H1 (cell line): ENCODE measurements at regions not wholly inside any gene's neighbourhood (a gene's known extent, or its start where the extent isn't known, plus 50 kb on each side); places are given as distances from the start of the nearest gene placed in this dataset.

Experiments
- CTCF ChIA-PET: fragments of 300-600 bp; sonication (Branson Sonifier 250); formaldehyde crosslinking; loops from one replicate; lab custom pipeline; 2021; ENCODE audit not compliant: partially characterized antibody; lab: Charles Lee
- POLR2A ChIA-PET: fragments of 300-600 bp; sonication (Branson Sonifier 250); formaldehyde crosslinking; loops from one replicate; lab custom pipeline; 2021; ENCODE audit warnings: inconsistent platforms; ENCODE audit not compliant: partially characterized antibody; lab: Charles Lee
- DNase-seq, 2 experiments: peaks; one replicate each; pipeline versions ENCODE4 v3.0.0 to v3.0.0-alpha.2; 2010 to 2022; ENCODE audit warnings: low spot score in 2 of 2, low read depth in 1 of 2, mixed read lengths in 1 of 2
- FAIRE-seq: peaks from 2 replicates; lab custom pipeline; 2011; peaks lifted over from hg19 to GRCh38; lab: Jason Lieb, UNC
- H2AFZ ChIP-seq: 2 replicates; pipeline ENCODE4 v1.8.1; 2012; ENCODE audit warnings: low read length, inconsistent platforms
- H2AK5ac ChIP-seq: 2 replicates; pipeline ENCODE4 v1.6.1; 2013; ENCODE audit warnings: low read depth, low read length
- H2BK120ac ChIP-seq: replicated peaks from 2 replicates; pipeline ENCODE3; 2013; ENCODE audit warnings: low read depth, low read length, inconsistent platforms
- H2BK12ac ChIP-seq: 2 replicates; pipeline ENCODE4 v1.6.1; 2013; ENCODE audit warnings: low read depth, low read length
- H2BK15ac ChIP-seq: 2 replicates; pipeline ENCODE4 v1.6.1; 2013; ENCODE audit warnings: low read length
- H2BK20ac ChIP-seq: 2 replicates; pipeline ENCODE4 v1.6.1; 2013; ENCODE audit warnings: low read length
- H2BK5ac ChIP-seq: 2 replicates; pipeline ENCODE4 v1.6.1; 2013; ENCODE audit warnings: low read depth, low read length
- H3K14ac ChIP-seq: 2 replicates; pipeline ENCODE4 v1.6.1; 2013; ENCODE audit warnings: inconsistent platforms; ENCODE audit not compliant: insufficient read length
- H3K18ac ChIP-seq: 2 replicates; pipeline ENCODE4 v1.6.1; 2013; ENCODE audit warnings: low read length; ENCODE audit errors: extremely low read depth
- H3K23ac ChIP-seq: 2 replicates; pipeline ENCODE4 v1.6.1; 2013; ENCODE audit warnings: inconsistent platforms; ENCODE audit not compliant: insufficient read length
- H3K23me2 ChIP-seq: 2 replicates; pipeline ENCODE4 v1.6.1; 2013; ENCODE audit warnings: low read depth, low read length
- H3K27ac ChIP-seq: 2 replicates; pipeline ENCODE4 v1.6.1; 2011; ENCODE audit warnings: low read depth, low read length, inconsistent platforms
- H3K27me3 ChIP-seq, 4 experiments: replicated peaks in 1 of 4; 1 replicate in 1 of 4; 2 replicates in 3 of 4; pipeline versions ENCODE4 v1.6.1 to v1.8.1; 2011 to 2013; ENCODE audit warnings: low read length in 3 of 4, mild to moderate bottlenecking in 3 of 4, inconsistent platforms in 2 of 4, mixed read lengths in 2 of 4, moderate library complexity in 1 of 4; ENCODE audit not compliant: control insufficient read depth in 3 of 4, insufficient read depth in 3 of 4; ENCODE audit errors: extremely low read depth in 1 of 4
- H3K36me3 ChIP-seq, 4 experiments: 2 replicates each; pipeline versions ENCODE4 v1.6.1 to v1.8.1; 2011 to 2013; ENCODE audit warnings: mild to moderate bottlenecking in 4 of 4, low read length in 3 of 4, moderate library complexity in 2 of 4, control low read depth in 1 of 4, inconsistent platforms in 1 of 4; ENCODE audit not compliant: insufficient read depth in 4 of 4, control insufficient read depth in 2 of 4
- H3K4ac ChIP-seq: replicated peaks from 2 replicates; pipeline ENCODE3; 2013; ENCODE audit warnings: low read length, low read depth, mixed read lengths, inconsistent platforms; ENCODE audit not compliant: insufficient read length
- H3K4me1 ChIP-seq, 4 experiments: replicated peaks in 1 of 4; 1 replicate in 1 of 4; 2 replicates in 3 of 4; pipeline versions ENCODE4 v1.6.1 to v1.8.1; 2011 to 2013; ENCODE audit warnings: low read length in 3 of 4, inconsistent platforms in 2 of 4, mixed read lengths in 1 of 4; ENCODE audit not compliant: insufficient read depth in 4 of 4, control insufficient read depth in 3 of 4
- H3K4me2 ChIP-seq, 2 experiments: 2 replicates each; pipeline versions ENCODE4 v1.6.1 to v1.8.1; 2011 to 2013; ENCODE audit warnings: low read depth in 2 of 2, low read length in 2 of 2, control low read depth in 1 of 2, inconsistent platforms in 1 of 2, mild to moderate bottlenecking in 1 of 2; ENCODE audit not compliant: insufficient read depth in 1 of 2
- H3K4me3 ChIP-seq, 4 experiments: fragments of 200-600, 300-600 bp in 1 of 4; sonication (generic), shearing (Covaris generic), sonication (Bioruptor Twin) in 1 of 4; 2 replicates each; pipeline versions ENCODE4 v1.5.1 to v1.8.1; 2011 to 2016; ENCODE audit warnings: low read length in 4 of 4, low read depth in 3 of 4, control low read depth in 2 of 4, inconsistent platforms in 2 of 4, mild to moderate bottlenecking in 2 of 4, mixed read lengths in 1 of 4, moderate library complexity in 1 of 4; ENCODE audit not compliant: insufficient read depth in 2 of 4; ENCODE audit errors: extremely low read depth in 1 of 4
- H3K56ac ChIP-seq: replicated peaks from 2 replicates; pipeline ENCODE3; 2013; ENCODE audit warnings: low read depth, mild to moderate bottlenecking, mixed read lengths, low read length, inconsistent platforms; ENCODE audit not compliant: insufficient read length
- H3K79me1 ChIP-seq: 2 replicates; pipeline ENCODE4 v1.6.1; 2013; ENCODE audit warnings: low read depth, low read length, control low read depth
- H3K79me2 ChIP-seq, 2 experiments: 2 replicates each; pipeline versions ENCODE4 v1.6.1 to v1.8.1; 2012 to 2013; ENCODE audit warnings: low read length in 2 of 2, mild to moderate bottlenecking in 2 of 2, inconsistent platforms in 1 of 2; ENCODE audit not compliant: insufficient read depth in 2 of 2, control insufficient read depth in 1 of 2
- H3K9ac ChIP-seq, 4 experiments: replicated peaks in 1 of 4; 1 replicate in 1 of 4; 2 replicates in 3 of 4; pipeline versions ENCODE4 v1.6.1 to v1.8.1; 2011 to 2013; ENCODE audit warnings: low read depth in 3 of 4, low read length in 3 of 4, control low read depth in 2 of 4, mild to moderate bottlenecking in 2 of 4, moderate library complexity in 2 of 4, inconsistent platforms in 1 of 4; ENCODE audit errors: extremely low read depth in 1 of 4
- H3K9me3 ChIP-seq, 2 experiments: 2 replicates each; pipeline versions ENCODE4 v1.6.1 to v1.8.1; 2012 to 2013; ENCODE audit warnings: mild to moderate bottlenecking in 2 of 2, moderate library complexity in 2 of 2, control low read depth in 1 of 2, inconsistent platforms in 1 of 2, low read depth in 1 of 2, low read length in 1 of 2, mixed read lengths in 1 of 2; ENCODE audit not compliant: insufficient read depth in 2 of 2
- H4K20me1 ChIP-seq, 2 experiments: replicated peaks in 1 of 2; 2 replicates each; pipeline versions ENCODE3 to v1.8.1; 2011 to 2013; ENCODE audit warnings: inconsistent platforms in 2 of 2, low read length in 2 of 2, mild to moderate bottlenecking in 1 of 2; ENCODE audit not compliant: insufficient read depth in 2 of 2, control insufficient read depth in 1 of 2
- H4K5ac ChIP-seq: 2 replicates; pipeline ENCODE4 v1.6.1; 2013; ENCODE audit warnings: low read length, low read depth, mixed read lengths, inconsistent platforms; ENCODE audit not compliant: insufficient read length
- H4K8ac ChIP-seq: 2 replicates; pipeline ENCODE4 v1.8.0; 2013; ENCODE audit warnings: mild to moderate bottlenecking, moderate library complexity, low read length, inconsistent platforms; ENCODE audit not compliant: insufficient read depth; ENCODE audit errors: extremely low read depth
- H4K91ac ChIP-seq: replicated peaks from 2 replicates; pipeline ENCODE3; 2013; ENCODE audit warnings: low read length, mixed read lengths, inconsistent platforms; ENCODE audit not compliant: insufficient read length
- CBX5 ChIP-seq: fragments of 300-800, 300-1000 bp; sonication (generic); IDR thresholded peaks from 2 replicates; pipeline ENCODE4 v1.7.1; 2016; ENCODE audit warnings: antibody characterized with exemption, low read length, low read depth
- CHD1 ChIP-seq: IDR thresholded peaks from 2 replicates; pipeline ENCODE4 v1.6.1; 2012; ENCODE audit warnings: low read depth, low read length, improper control_type of control experiment
- EP300 ChIP-seq, 2 experiments: IDR thresholded peaks; 1 replicate in 1 of 2; 2 replicates in 1 of 2; pipeline ENCODE4 v1.6.1; 2011 to 2012; ENCODE audit warnings: low read depth in 2 of 2, low read length in 2 of 2, mild to moderate bottlenecking in 2 of 2, borderline replicate concordance in 1 of 2, inconsistent platforms in 1 of 2, moderate library complexity in 1 of 2
- HDAC6 ChIP-seq: IDR thresholded peaks from one replicate; pipeline ENCODE4 v1.7.1; 2012; ENCODE audit warnings: low read depth, mild to moderate bottlenecking, inconsistent platforms, low read length, moderate library complexity
- NRF1 ChIP-seq: IDR thresholded peaks from 2 replicates; pipeline ENCODE4 v1.6.1; 2011; ENCODE audit warnings: mild to moderate bottlenecking, low read depth, low read length, improper control_type of control experiment
- POLR2A ChIP-seq, 2 experiments: IDR thresholded peaks; 1 replicate in 1 of 2; 2 replicates in 1 of 2; pipeline ENCODE4 v1.6.1; 2011; ENCODE audit warnings: low read depth in 2 of 2, low read length in 2 of 2, mild to moderate bottlenecking in 2 of 2; ENCODE audit errors: control extremely low read depth in 1 of 2
- RBBP5 ChIP-seq: IDR thresholded peaks from 2 replicates; pipeline ENCODE4 v1.7.1; 2012; ENCODE audit warnings: low read depth, mild to moderate bottlenecking, inconsistent platforms, low read length, moderate library complexity, borderline replicate concordance
- RFX5 ChIP-seq: IDR thresholded peaks from 2 replicates; pipeline ENCODE4 v1.6.1; 2011; ENCODE audit warnings: low read depth, low read length, improper control_type of control experiment, borderline replicate concordance
- SIX5 ChIP-seq: IDR thresholded peaks from 2 replicates; pipeline ENCODE4 v1.6.1; 2011; ENCODE audit warnings: mild to moderate bottlenecking, low read depth, low read length
- SRF ChIP-seq: IDR thresholded peaks from 2 replicates; pipeline ENCODE4 v1.6.1; 2011; ENCODE audit warnings: mild to moderate bottlenecking, low read depth, low read length, moderate library complexity
- TAF7 ChIP-seq: optimal IDR thresholded peaks from 2 replicates; pipeline ENCODE3; 2011; ENCODE audit warnings: low read depth, mild to moderate bottlenecking, inconsistent platforms, low read length, moderate library complexity, borderline replicate concordance
- ZNF274 ChIP-seq: IDR thresholded peaks from 2 replicates; pipeline ENCODE4 v1.7.0; 2012; ENCODE audit warnings: low read length, borderline replicate concordance; ENCODE audit errors: extremely low read depth
- WGBS, 2 experiments: shearing (Covaris generic) in 1 of 2; methylation state at CpG; one replicate each; pipeline versions ENCODE4 v1.1.6 to v1.1.7; 2013 to 2015; ENCODE audit warnings: low lambda C conversion rate in 2 of 2, mixed read lengths in 2 of 2, inconsistent platforms in 1 of 2, low coverage in 1 of 2, missing lambda C conversion rate in 1 of 2; ENCODE audit not compliant: insufficient replicate concordance in 2 of 2, insufficient coverage in 1 of 2, insufficient read length in 1 of 2; ENCODE audit errors: extremely low coverage in 1 of 2, missing lambda C conversion rate in 1 of 2; 5-methylcytosine and 5-hydroxymethylcytosine counted together
- TF ChIP-seq, protein P1 (sequence below): IDR thresholded peaks from 2 replicates; pipeline ENCODE4 v1.6.1; 2012; ENCODE audit warnings: inconsistent platforms

DNA sequence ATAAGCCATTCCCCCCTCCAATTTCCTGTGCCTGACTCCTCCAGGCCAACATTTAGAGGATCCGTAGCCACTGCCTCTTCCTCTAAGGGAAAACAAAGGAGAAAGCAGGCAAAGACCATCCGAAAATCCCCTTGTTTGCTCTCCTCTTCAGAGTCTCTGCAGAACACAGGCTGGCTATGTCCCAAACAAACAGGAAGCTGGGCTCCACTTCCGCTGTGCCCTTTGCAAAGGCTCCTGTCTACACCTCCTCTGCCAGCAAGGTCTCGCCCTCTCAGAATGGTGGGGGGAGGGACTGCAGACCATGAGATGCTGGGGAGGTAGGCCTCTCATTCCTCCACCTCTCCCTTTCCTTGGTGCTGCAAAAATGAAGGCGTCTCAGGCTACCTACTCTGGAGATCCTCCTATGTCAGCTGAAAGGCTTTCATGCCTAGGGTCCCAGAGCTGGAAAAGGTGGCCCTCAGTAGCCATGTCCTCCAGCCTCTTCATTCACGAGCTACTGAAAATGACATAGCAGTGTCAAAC lies 596.2 kb downstream of the BUD13 start:
- Histone ChIP-seq H3K56ac (no peak overlapping the region), H2BK120ac (no peak overlapping the region), H3K4me1 (peaks cover 2 to 23% (median 13%) of the 10 kb centered on the region in 4 experiments), H3K14ac (no peak overlapping the region), H3K4ac (no peak overlapping the region), H3K27me3 (no peaks in the 10 kb centered on the region), H2BK20ac (no peak overlapping the region), H2AFZ (no peak overlapping the region), H3K23me2 (no peaks in the 10 kb centered on the region; the same call in 1 of the 2 replicates), H4K20me1 (no peaks in the 10 kb centered on the region), H4K5ac (no peak overlapping the region), H4K8ac (no peak overlapping the region), H3K9me3 (no peaks in the 10 kb centered on the region), H2BK12ac (no peak overlapping the region; the same call in 1 of the 2 replicates), H3K79me2 (no peaks in the 10 kb centered on the region), H3K9ac (no peak overlapping the region), H3K79me1 (no peaks in the 10 kb centered on the region), H3K36me3 (no peaks in the 10 kb centered on the region), H2AK5ac (peak overlapping the region; percentile 70; the same call in 1 of the 2 replicates), H3K4me2 (no peak overlapping the region), H2BK15ac (no peak overlapping the region), H3K23ac (no peak overlapping the region), H2BK5ac (no peak overlapping the region; the same call in 1 of the 2 replicates), H3K4me3 (no peak overlapping the region), H3K18ac (0 out of 2 replicates have a peak overlapping the region, but pooled peaks have one; percentile 52), H3K27ac (no peak overlapping the region), H4K91ac (no peak overlapping the region)
- POLR2A ChIA-PET: interaction anchor here (1.4 kb wide), 1 partner anchor 94 kb away, joined by 3 read pairs; no protein-coding TSS in a partner anchor
- TF ChIP-seq SIX5: no peak
- no peak for TF ChIP-seq POLR2A (IDR thresholded peaks at IDR 0.05; ENCODE audit: control extremely low read depth in 1 of 2, low read depth in 2 of 2, low read length in 2 of 2)
- no peak for TF ChIP-seq CBX5
- no peak for TF ChIP-seq NRF1
- no peak for TF ChIP-seq CHD1
- no peak for TF ChIP-seq TAF7
- TF ChIP-seq, protein P1, sequence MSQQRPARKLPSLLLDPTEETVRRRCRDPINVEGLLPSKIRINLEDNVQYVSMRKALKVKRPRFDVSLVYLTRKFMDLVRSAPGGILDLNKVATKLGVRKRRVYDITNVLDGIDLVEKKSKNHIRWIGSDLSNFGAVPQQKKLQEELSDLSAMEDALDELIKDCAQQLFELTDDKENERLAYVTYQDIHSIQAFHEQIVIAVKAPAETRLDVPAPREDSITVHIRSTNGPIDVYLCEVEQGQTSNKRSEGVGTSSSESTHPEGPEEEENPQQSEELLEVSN: no peak
- TF ChIP-seq RFX5: no peak
- TF ChIP-seq EP300 (IDR thresholded peaks at IDR 0.05; ENCODE audit: borderline replicate concordance in 1 of 2, low read depth in 2 of 2, low read length in 2 of 2): no peak
- TF ChIP-seq RBBP5: no peak
- no peak for TF ChIP-seq HDAC6
- TF ChIP-seq ZNF274: no peak
- no peak for TF ChIP-seq SRF
- WGBS, 2 experiments: 85% methylated on average over 6 of the region's 6 CpGs; no CpG with 5 or more reads in 1 of the 2 experiments
- DNase-seq (peak in 1 of 2 experiments; percentile 42), FAIRE-seq (no peak)
- CTCF ChIA-PET: interaction anchor here (0.9 to 8.0 kb wide), 14 partner anchors 9 to 300 kb away, joined by 3 to 47 read pairs (median 5); no protein-coding TSS in a partner anchor
